Upper lobe of right lung (tissue), 1 donor: ENCODE measurements at regions not wholly inside any gene's neighbourhood (a gene's known extent, or its start where the extent isn't known, plus 50 kb on each side); places are given as distances from the start of the nearest gene placed in this dataset.

Experiments used
- ATAC-seq: fragments of 200-7000 bp; cut with Tn5 transposase; one replicate; pipeline ENCODE4 v1.9.1; 2020; ENCODE audit warnings: mild to moderate bottlenecking, moderate library complexity
- DNase-seq: peaks from one replicate; pipeline ENCODE4 v3.0.0-alpha.2; 2020
- H3K27ac ChIP-seq: fragments of 200-600 bp; one replicate; pipeline ENCODE4 v1.8.0; 2022
- H3K27me3 ChIP-seq: fragments of 200-600 bp; one replicate; pipeline ENCODE4 v1.8.0; 2022; ENCODE audit warnings: mild to moderate bottlenecking
- H3K36me3 ChIP-seq: fragments of 200-600 bp; one replicate; pipeline ENCODE4 v1.8.0; 2022
- H3K4me1 ChIP-seq: fragments of 200-600 bp; one replicate; pipeline ENCODE4 v1.8.0; 2022
- H3K4me3 ChIP-seq: fragments of 200-600 bp; one replicate; pipeline ENCODE4 v1.8.0; 2022; ENCODE audit warnings: mild to moderate bottlenecking
- H3K9me3 ChIP-seq: fragments of 200-600 bp; one replicate; pipeline ENCODE4 v1.8.0; 2022
- intact Hi-C: fragments of 100-400 bp; cut with DNase I; formaldehyde crosslinking; loops from one replicate; pipeline ENCODE4 v1.11.0; 2022
- TF ChIP-seq, protein P1 (sequence below): fragments of 200-600 bp; IDR thresholded peaks from one replicate; pipeline ENCODE4 v1.8.0; 2022; ENCODE audit warnings: antibody characterized with exemption
- donor health status: DM: no; HTN: yes; CAD: no; lungs with severe emphysema.

DNA sequence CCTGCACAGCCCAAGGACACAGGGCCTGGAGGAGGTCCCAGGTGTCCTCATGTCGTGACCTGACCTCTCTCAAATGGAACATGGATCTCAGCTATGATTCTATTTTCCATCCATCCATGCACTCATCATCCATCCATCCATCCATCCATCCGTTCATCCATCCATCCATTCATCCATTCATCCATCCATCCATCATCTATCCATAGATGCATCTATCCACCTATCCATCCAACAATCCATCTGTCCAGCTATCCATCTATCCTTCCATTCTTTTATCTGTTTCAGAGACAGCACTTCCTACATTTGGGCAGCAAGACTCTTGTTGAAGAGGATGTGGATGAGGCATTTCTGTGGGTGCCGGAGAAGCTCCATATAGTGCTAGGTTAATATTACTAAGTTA, 86.7 kb downstream of the SCGB2B2 start:
- Histone ChIP-seq H3K36me3 (no peaks in the 10 kb centered on the region), H3K4me1 (peaks cover 5% of the 10 kb centered on the region), H3K4me3 (no peak overlapping the region), H3K27ac (no peak overlapping the region), H3K27me3 (no peaks in the 10 kb centered on the region), H3K9me3 (no peaks in the 10 kb centered on the region)
- DNase-seq: no peak
- intact Hi-C loops: no loop called here
- TF ChIP-seq, protein P1, sequence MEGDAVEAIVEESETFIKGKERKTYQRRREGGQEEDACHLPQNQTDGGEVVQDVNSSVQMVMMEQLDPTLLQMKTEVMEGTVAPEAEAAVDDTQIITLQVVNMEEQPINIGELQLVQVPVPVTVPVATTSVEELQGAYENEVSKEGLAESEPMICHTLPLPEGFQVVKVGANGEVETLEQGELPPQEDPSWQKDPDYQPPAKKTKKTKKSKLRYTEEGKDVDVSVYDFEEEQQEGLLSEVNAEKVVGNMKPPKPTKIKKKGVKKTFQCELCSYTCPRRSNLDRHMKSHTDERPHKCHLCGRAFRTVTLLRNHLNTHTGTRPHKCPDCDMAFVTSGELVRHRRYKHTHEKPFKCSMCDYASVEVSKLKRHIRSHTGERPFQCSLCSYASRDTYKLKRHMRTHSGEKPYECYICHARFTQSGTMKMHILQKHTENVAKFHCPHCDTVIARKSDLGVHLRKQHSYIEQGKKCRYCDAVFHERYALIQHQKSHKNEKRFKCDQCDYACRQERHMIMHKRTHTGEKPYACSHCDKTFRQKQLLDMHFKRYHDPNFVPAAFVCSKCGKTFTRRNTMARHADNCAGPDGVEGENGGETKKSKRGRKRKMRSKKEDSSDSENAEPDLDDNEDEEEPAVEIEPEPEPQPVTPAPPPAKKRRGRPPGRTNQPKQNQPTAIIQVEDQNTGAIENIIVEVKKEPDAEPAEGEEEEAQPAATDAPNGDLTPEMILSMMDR: no peak
- ATAC-seq: no peak

DNA sequence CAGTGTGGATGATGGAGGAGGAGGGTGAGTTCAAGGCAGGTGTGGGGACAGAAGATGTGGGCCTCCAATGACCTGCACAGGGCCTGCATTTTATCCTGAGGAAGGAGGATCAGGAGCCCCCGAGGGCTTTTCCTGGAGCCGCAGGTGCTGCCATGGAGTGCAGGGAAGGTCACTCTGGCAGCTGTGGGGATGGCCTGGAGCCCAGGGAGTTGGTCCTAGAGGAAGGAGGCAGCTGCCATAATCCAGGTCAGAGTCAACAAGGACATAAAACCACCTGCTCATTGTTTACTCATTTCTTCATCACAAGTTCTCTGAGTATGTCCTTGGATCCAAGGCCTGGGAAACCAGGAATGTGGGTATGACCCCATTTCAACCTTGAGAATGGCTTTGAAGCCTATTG, 87.2 kb downstream of the SCGB2B2 start:
- Histone ChIP-seq H3K27ac (no peak overlapping the region), H3K4me1 (no peaks in the 10 kb centered on the region), H3K9me3 (no peaks in the 10 kb centered on the region), H3K36me3 (no peaks in the 10 kb centered on the region), H3K27me3 (no peaks in the 10 kb centered on the region), H3K4me3 (no peak overlapping the region)
- intact Hi-C loops: no loop called here
- TF ChIP-seq, protein P1: no peak
- no peak for DNase-seq
- no peak for ATAC-seq

DNA sequence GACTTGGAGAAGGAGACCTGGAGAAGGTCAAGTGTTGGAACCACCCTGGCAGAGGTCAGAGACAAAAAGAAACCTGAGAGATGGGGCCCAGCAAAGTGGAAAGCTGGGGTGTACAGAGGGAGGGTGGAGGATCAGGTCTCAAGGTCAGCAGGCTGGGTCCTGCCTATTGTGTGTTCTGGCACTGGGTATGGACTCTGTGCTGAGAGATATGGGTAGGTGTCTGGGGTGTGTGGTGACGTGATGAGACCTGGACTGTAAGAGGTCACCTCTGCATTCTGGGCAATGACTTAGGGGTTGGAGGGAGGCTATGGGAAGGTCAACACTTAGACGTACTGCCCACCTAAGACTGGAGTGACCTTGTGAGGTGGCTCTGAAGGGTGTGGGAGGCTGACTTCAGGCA, 88.1 kb downstream of the SCGB2B2 start:
- no peaks in the 10 kb centered on the region for H3K27me3 ChIP-seq
- TF ChIP-seq, protein P1: no peak
- no peaks in the 10 kb centered on the region for H3K36me3 ChIP-seq

DNA sequence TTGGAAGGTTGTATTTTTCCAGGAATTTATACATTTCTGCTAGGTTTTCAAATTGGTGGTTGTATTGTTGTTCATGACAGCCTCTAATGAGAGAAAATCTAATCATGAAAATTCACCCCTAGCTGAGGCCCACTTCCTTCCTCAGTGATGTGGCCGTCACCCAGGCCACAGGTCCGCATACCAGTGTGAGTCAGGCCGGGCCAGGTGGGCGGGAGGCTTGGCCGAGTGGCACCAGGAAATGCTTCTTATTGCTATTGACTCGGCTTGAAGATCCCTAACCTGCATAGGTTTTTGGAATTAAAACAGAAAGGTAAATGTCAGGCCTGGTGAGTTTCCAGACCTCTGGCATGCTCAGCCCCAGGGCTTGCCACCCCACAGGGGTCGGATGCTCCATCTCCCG, 88.7 kb downstream of the SCGB2B2 start:
- Histone ChIP-seq H3K36me3 (no peaks in the 10 kb centered on the region), H3K4me3 (no peak overlapping the region), H3K27ac (no peak overlapping the region), H3K4me1 (no peaks in the 10 kb centered on the region), H3K27me3 (no peaks in the 10 kb centered on the region), H3K9me3 (no peaks in the 10 kb centered on the region)
- TF ChIP-seq, protein P1: no peak
- DNase-seq: no peak
- intact Hi-C loops: no loop called here
- ATAC-seq: no peak

More for the DNA sequence above, 88.1 kb downstream of the SCGB2B2 start:
- Histone ChIP-seq H3K27ac (no peak overlapping the region), H3K9me3 (no peaks in the 10 kb centered on the region), H3K4me1 (no peaks in the 10 kb centered on the region), H3K4me3 (no peak overlapping the region)
- DNase-seq (no peak), ATAC-seq (no peak)
- intact Hi-C loops: no loop called here

DNA sequence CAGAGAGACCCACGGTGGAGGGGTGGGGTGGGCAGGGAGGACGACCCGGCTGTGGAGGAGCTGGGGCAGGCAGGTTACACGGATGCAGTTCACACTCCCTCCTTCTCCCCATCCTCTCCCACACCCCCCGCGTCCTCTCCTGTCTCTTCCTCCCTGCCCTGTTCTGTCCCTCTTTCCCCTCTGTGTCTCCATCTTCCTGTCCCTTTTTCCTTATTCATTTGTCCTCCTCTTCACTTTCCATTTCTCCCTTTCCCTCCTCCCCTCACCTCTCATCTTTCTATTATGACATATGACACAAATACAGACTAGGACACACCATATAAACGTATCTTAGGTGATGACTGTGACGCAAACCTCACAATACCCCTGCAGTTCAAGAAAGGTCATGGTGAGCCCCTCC, 96.6 kb downstream of the SCGB2B2 start:
- H3K27me3 ChIP-seq: no peaks in the 10 kb centered on the region
- ATAC-seq: no peak
- DNase-seq: no peak
- peaks cover 4% of the 10 kb centered on the region for H3K9me3 ChIP-seq
- TF ChIP-seq, protein P1: no peak
- H3K27ac ChIP-seq: no peak overlapping the region
- H3K4me1 ChIP-seq: no peaks in the 10 kb centered on the region
- H3K4me3 ChIP-seq: no peak overlapping the region
- H3K36me3 ChIP-seq: no peaks in the 10 kb centered on the region
- intact Hi-C loops: no loop called here

DNA sequence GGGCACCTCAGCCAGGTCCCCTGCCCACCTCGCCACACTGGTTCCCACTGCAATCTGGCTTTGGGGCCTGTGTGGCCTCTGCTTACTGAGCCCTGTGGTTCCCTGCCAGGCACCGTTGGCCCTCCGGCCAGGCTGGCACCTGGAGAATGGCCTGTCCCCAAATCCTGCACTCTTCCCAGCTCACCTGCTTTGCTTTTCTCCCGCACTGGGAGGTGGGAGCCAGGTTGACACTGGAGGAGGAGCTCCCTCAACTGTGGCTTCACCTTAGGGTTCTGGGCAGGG, 97.0 kb downstream of the SCGB2B2 start:
- DNase-seq: no peak
- Histone ChIP-seq H3K9me3 (peaks cover 4% of the 10 kb centered on the region), H3K27ac (no peak overlapping the region)

More for the DNA sequence above, 97.0 kb downstream of the SCGB2B2 start:
- no peak for ATAC-seq
- no peaks in the 10 kb centered on the region for H3K36me3 ChIP-seq
- no peaks in the 10 kb centered on the region for H3K27me3 ChIP-seq
- TF ChIP-seq, protein P1: no peak
- H3K4me3 ChIP-seq: no peak overlapping the region
- no peaks in the 10 kb centered on the region for H3K4me1 ChIP-seq
- intact Hi-C loops: no loop called here
